ENCODE measurements at regions not wholly inside any gene's neighbourhood (a gene's known extent, or its start where the extent isn't known, plus 50 kb on each side); places are given as distances from the start of the nearest gene placed in this dataset.
"Not testable (repeated sequence)": the region's sequence is repeated elsewhere in the genome, so short reads cannot be mapped to it uniquely, and the experiment has no call there.

GRCh38 chr13:56347014-56347413 is 793.7 kb upstream of the PRR20A start:
- DNase-seq: no peak

- DNase-seq: no peak
These were observed 790.9 kb upstream of the PRR20A start for GRCh38 chr13:56349866-56350265.

DNA sequence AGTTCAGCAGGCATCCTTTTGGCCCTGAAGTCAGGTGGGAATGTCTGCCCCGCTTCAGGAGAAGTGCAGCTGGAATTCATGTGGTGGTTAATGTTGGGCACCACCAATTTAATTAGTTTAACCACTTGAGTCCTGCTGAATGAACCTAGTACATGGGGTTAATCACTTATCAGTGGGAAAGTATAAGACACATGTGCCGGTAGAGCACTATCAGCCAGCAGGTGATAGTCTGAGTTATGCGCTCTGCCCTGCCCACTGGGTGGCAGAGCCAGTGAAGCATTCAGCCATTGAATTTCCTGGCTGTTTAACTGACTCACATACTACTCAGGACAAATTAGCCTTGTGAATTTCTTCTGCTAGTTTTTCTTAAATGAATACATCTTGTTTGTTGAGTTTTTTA is 789.7 kb upstream of the PRR20A start:
- no peak for DNase-seq

DNA sequence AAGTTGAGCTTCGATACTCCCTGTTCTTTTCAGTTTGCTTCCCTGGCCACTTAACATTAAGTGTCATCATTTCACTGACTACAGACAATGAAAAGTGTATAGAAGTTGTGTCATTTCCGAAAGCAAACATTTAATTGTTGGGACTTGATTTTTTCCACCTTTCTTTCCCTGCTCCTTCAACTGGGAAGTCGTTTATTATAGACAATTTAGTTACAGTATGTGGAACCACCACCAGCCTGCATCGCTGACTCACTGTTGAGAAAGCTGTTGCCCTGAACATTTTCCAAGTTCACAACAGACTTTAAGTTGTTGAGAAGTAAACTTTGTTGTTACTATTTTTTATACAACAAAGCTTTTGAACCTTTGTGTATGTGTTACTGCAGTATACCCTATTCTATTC is 788.4 kb upstream of the PRR20A start:
- DNase-seq: no peak

DNA sequence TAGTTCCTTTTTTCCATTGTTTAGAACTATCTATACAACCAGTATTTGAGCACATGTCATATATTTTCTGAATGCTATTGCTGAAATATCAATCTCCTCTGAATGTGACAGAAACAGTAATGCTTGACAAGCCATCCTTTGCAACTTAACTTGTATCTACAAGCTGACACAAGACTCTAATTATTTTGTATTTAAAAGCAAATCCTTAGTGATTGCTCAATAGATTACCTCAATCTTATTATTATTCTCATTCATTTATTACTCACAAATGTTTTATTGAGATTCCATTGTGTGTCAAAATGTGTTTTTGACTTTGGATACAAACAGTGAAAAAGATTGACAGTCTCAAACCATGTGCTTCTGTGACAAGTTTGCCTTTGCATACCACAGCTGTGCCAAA is 787.8 kb upstream of the PRR20A start:
- DNase-seq: no peak

- DNase-seq: no peak
These were observed 784.0 kb upstream of the PRR20A start for GRCh38 chr13:56356690-56357089.

GRCh38 chr13:56378566-56378965 is 762.2 kb upstream of the PRR20A start:
- no peak for DNase-seq

DNA sequence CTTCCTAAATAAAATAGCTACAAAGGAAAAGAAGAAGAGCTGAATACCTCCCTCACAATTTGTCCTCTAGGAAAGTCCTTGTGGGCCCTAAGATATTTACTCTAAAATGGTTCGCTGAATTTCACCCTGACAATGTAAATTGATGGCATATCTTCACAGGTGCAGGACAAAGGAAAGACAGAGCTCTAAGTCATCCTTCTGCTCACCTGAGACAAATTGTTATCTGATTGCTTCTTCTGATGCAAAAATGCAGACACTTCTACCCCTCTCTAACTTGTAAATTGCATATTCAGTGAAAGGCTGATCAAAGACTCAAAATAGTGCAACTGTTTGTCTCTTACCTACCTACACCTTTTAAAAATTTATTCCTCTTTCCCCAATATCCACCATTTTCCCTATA is 747.2 kb upstream of the PRR20A start:
- DNase-seq: no peak

DNA sequence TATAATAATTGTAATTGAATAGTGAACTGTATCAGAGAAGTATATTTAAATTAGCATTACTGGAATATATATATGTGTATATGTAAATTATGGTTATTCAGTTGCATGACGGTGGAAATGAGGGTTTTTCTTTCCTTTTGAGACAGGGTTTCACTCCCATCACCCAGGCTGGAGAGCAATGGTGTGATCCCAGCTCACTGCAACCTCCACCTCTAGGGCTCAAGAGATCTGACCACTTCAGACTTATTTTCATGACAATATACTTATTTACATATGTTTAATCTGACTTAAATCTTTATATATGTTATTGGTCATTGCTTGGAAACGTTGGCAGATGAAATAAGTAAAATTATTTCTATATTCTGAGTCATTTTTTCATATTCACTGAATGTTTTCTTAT is 744.4 kb upstream of the PRR20A start:
- DNase-seq: no peak

DNA sequence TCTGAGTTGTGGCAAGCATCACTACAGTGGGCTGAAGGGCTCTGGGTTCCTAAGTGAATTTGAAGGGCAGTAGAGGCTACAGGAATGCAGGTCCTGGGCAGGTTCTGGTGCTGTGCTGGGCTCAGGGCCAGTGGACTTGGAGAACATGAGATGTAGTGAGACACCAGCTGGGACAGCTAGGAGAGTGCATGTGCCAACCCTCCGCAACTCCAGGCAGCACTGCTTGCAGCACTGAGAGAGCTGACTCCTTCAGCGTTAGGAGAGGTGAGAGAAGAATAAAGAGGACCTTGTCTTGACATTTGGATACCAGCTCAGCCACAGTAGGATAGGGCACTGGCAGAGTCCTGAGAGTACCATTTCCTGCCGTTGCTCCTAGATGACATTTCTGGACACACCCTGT is 739.9 kb upstream of the PRR20A start:
- no peak for DNase-seq

- DNase-seq: no peak
These were observed 727.9 kb upstream of the PRR20A start for GRCh38 chr13:56412856-56413255.

- DNase-seq: no peak
These were observed 716.5 kb upstream of the PRR20A start for GRCh38 chr13:56424246-56424645.

DNA sequence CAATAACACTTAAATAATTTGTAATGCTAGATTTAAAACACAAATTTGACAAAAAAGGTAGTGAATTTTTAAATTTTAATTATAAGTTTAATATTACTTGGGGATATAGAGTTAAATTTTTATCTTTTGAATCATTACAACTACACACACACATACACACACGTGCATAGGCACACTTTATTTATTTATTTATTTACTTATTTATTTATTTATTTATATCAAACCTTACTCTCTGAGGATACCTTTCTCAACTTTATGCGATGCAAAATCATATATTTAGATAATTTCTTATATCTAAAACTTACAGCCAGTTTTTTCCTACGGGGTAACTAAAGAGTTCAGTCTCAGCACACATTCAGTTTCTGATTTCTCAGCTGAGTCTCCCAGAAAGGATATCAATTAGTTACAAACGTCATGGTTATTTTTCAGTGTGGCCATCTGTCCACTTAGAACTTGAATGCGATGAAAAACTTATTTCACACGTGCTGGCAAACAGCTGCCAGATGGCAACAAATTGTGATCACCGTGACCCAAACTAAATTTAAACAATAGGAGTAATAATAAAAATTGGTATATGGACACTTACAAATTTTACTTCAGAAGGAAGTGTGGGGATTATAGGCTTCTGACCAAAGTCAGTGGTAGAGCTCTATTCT is 683.1 kb upstream of the PRR20A start:
- no peak for DNase-seq

DNA sequence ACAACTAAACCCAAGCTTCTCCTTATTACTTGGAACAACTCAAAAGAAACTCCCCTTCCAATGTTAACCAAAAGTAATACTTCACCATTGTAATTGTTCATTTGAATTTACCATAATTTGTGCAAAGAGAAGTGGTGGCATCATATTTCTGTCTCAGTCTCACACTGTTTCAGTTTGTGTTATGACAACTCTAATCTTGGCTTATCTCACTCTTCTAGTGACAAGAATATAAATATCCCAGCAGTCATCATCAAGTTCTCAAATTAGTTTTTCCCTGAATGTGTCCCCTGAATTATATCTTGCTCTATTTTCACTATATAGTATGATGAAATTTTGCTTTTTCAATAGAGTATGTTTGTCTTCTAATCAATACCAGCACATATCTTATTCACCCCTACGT is 681.4 kb upstream of the PRR20A start:
- no peak for DNase-seq

DNA sequence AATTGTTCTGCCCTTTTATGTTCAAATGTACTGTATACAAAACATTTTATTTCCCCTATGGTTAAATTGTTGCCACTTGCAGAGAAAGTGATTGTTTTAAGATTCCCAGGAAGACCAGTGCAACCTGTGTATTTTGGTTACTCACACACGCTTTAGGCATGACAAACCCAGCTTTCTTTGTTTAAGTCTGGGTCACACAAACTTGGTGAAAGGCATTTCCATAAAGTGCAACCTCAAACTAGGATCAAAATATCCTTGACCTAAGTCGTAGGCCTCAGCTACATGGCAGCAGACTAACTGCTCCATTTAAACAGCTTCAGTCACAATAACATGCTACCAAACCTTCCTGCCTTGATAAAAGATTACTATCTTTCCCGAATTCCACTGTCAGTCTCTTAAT is 639.0 kb upstream of the PRR20A start:
- DNase-seq: no peak

DNA sequence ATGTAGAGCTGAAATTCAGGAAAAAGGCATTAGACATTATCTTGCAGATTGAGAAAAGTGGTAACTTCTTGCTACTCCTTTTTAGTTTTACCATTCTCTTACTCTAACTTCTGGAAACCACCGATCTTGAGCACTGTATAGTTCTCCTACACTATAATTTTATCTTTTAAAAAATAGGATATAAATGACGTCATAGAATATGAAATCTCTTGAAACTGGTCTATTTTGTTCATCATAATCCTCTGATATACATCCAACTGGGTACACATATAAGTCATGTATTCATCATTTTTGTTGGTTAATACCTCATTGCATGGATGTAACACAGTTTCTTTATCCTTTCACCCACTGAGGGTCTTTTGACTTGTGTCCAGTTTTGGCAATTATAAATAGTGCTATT is 629.9 kb upstream of the PRR20A start:
- no peak for DNase-seq

DNA sequence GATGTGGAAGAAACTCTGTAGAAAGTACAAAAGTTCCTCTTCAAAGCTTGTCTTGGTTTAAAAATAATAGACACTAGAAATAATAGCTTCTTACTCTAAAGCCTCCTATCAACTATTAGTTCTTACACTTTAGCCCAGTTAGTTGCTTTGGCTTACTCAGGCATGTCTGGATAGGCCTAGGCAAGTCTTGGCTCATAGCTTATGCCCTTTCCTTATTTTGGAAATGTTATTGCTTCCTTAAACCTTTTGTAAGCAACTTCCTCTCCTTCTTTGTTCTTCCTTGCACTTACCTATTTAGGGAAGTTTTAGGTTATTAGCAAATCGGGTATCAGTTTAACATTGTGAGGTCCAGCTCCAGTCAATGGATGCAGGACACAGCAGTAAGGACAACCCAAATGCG is 628.4 kb upstream of the PRR20A start:
- not testable (repeated sequence) for DNase-seq

GRCh38 chr13:56515441-56515840 is 625.3 kb upstream of the PRR20A start:
- DNase-seq: no peak

- no peak for DNase-seq
These were observed 612.5 kb upstream of the PRR20A start for GRCh38 chr13:56528040-56528790.

GRCh38 chr13:56530096-56530495 is 610.6 kb upstream of the PRR20A start:
- no peak for DNase-seq

DNA sequence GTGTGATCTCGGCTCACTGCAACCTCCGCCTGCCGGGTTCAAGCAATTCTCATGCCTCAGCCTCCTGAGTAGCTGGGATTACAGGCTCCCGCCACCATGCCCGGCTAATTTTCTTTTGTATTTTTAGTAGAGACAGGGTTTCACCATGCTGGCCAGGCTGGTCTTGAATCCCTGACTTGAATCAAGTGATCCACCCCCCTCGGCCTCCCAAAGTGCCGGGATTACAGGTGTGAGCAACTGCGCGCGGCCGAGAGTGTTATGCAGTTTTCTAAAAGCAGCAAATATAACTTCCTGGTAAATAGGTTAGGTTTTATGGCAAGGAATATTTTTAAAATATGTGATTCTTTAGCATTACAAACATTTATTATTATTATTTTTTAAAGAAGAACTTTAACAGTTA is 592.8 kb upstream of the PRR20A start:
- not testable (repeated sequence) for DNase-seq

DNA sequence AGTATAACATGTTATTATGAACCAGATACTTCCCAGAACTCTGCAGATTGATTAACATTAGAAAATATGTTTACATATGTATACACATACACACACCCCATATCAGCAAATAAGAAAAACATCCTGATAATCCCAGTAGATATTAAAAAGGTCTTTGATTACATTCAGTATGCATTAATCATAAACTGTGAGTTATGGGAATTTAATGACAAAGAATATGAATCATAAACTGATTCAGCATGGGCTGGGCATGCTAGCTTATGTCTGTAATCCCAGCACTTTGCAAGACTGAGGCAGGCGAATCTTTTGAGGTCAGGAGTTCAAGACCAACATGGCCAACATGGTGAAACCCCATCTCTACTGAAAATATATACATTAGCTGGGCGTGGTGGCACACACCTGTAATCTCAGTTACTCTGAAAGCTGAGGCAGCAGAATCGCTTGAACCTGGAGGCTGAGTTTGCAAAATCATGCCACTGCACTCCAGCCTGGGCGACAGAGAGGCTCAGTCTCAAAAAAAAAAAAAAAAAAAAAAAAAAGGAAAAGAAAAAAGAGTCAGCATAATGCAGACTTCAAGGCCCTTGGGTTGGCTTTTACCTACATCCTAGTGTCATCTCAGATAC is 581.9 kb upstream of the PRR20A start:
- DNase-seq: no peak

DNA sequence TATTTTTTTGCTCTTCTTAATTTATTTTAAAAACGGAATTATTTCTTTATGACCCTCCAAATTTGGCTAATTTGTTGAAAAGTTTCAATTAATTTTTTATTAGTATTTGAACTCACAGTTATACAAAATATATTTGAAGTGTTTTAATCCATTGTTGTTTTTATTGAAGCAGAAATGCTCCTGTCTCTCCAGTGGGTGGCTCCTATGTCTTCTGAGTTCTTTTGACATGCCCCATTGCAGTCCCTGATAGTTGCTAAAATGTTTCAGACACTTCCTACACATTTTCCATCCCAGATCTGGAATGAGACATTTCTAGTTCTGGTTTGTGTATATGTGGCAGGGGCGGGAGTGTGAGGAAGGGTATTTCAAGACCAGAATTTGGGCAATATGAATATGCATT is 579.4 kb upstream of the PRR20A start:
- DNase-seq: no peak

DNA sequence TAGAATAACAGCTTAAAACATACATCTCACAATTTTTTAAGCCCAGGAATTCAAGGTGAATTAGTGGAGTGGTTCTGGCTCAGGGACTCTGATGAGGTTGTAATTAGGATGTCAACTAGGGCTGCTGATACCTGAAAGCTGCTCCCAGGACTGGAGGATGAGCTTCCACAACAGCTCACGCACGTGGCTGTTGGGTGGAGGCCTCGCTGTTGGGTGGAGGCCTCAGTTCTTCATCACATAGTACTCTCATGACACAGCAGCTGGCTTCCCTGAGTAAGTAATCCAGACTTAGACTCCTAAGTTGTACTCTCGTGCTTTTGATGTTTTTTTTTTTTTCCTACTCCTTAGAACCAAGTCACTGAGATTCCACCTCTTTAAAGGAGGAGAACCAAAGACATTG is 577.1 kb upstream of the PRR20A start:
- no peak for DNase-seq

DNA sequence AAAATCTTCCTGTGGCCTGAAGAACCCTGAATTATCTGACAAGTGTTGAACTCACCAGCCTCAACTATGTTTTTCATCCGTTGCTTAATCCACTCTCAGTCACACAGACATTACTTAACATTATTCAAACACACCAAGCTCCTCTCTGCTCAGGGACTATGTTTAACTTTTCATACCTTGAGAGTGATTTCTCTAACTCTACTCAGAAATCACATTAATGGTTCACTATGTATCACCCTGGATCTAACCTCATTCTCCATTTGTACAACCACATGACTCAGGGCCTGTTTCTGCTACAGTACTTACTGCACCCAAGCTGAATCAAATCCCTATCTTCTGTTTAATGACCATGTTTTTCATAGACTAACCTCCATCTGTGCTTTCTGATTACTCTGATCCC is 553.7 kb upstream of the PRR20A start:
- no peak for DNase-seq

Data from SIG-M5 (cell line).